Esophagus muscularis mucosa (tissue), 4 donors: ENCODE measurements at regions not wholly inside any gene's neighbourhood (a gene's known extent, or its start where the extent isn't known, plus 50 kb on each side); places are given as distances from the start of the nearest gene placed in this dataset.
"Not testable (repeated sequence)": the region's sequence is repeated elsewhere in the genome, so short reads cannot be mapped to it uniquely, and the experiment has no call there.

ENCODE experiments used
- EP300 ChIP-seq: sonication (generic); formaldehyde crosslinking; IDR thresholded peaks from one replicate; pipeline ENCODE4 v1.6.1; 2017; ENCODE audit warnings: antibody characterized with exemption
- POLR2A ChIP-seq: fragments of 450-650 bp; IDR thresholded peaks from one replicate; pipeline ENCODE4 v1.6.1; 2017; ENCODE audit warnings: antibody characterized with exemption, moderate library complexity, mild to moderate bottlenecking, low read depth
- POLR2AphosphoS5 ChIP-seq, 2 donors: sonication (generic); formaldehyde crosslinking; IDR thresholded peaks; one replicate each; pipeline ENCODE4 v1.6.1; 2017; ENCODE audit warnings: antibody characterized with exemption in 2 of 2
- TF ChIP-seq, protein P1 (sequence below), 3 experiments: fragments of 200-600 bp in 2 of 3; fragments of 450-650 bp in 1 of 3; sonication (generic) in 2 of 3; IDR thresholded peaks; one replicate each; pipeline ENCODE4 v1.5.1; 2017 to 2019; ENCODE audit warnings: antibody characterized with exemption in 3 of 3, mild to moderate bottlenecking in 2 of 3, moderate library complexity in 1 of 3

DNA sequence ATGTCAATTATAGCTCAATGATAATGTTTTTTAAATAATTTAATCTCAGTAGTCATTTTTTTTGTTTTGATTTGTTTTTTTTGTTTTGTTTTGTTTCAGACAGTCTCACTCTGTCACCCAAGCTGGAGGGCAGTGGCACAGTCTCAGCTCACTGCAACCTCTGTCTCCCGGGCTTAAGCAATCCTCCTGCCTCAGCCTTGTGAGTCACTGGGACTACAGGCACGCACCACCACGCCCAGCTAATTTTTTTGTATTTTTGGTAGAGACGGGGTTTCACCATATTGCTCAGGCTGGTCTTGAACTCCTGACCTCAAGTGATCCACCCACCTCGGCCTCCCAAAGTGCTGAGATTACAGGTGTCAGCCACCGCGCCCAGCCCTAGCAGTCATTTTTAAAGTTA is 60.6 kb upstream of the RTL6 start:
- TF ChIP-seq, protein P1, sequence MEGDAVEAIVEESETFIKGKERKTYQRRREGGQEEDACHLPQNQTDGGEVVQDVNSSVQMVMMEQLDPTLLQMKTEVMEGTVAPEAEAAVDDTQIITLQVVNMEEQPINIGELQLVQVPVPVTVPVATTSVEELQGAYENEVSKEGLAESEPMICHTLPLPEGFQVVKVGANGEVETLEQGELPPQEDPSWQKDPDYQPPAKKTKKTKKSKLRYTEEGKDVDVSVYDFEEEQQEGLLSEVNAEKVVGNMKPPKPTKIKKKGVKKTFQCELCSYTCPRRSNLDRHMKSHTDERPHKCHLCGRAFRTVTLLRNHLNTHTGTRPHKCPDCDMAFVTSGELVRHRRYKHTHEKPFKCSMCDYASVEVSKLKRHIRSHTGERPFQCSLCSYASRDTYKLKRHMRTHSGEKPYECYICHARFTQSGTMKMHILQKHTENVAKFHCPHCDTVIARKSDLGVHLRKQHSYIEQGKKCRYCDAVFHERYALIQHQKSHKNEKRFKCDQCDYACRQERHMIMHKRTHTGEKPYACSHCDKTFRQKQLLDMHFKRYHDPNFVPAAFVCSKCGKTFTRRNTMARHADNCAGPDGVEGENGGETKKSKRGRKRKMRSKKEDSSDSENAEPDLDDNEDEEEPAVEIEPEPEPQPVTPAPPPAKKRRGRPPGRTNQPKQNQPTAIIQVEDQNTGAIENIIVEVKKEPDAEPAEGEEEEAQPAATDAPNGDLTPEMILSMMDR (IDR thresholded peaks at IDR 0.05): not testable (repeated sequence)
- not testable (repeated sequence) for TF ChIP-seq POLR2A; POLR2AphosphoS5 (IDR thresholded peaks at IDR 0.05); EP300
